IMR-90 (cell line): ENCODE measurements at regions not wholly inside any gene's neighbourhood (a gene's known extent, or its start where the extent isn't known, plus 50 kb on each side); places are given as distances from the start of the nearest gene placed in this dataset.

Source experiments
- CEBPB ChIP-seq: IDR thresholded peaks from 2 replicates; pipeline ENCODE4 v1.6.1; 2012; ENCODE audit warnings: low read depth, low read length, improper control_type of control experiment
- CHD1 ChIP-seq: IDR thresholded peaks from 2 replicates; pipeline ENCODE4 v1.6.1; 2012; ENCODE audit warnings: low read depth, low read length, improper control_type of control experiment
- FOS ChIP-seq: fragments of 150-350 bp; IDR thresholded peaks from 2 replicates; pipeline ENCODE4 v1.6.1; 2016; ENCODE audit warnings: low read depth, low read length
- MAFK ChIP-seq: IDR thresholded peaks from 2 replicates; pipeline ENCODE4 v1.6.1; 2012; ENCODE audit warnings: low read depth, low read length, improper control_type of control experiment
- MAZ ChIP-seq: IDR thresholded peaks from 2 replicates; pipeline ENCODE4 v1.6.1; 2012; ENCODE audit warnings: low read depth, mild to moderate bottlenecking, low read length, improper control_type of control experiment, moderate library complexity, borderline replicate concordance
- MXI1 ChIP-seq: IDR thresholded peaks from 2 replicates; pipeline ENCODE4 v1.6.1; 2012; ENCODE audit warnings: low read depth, mild to moderate bottlenecking, low read length, moderate library complexity, borderline replicate concordance
- NFE2L2 ChIP-seq: fragments of 150-350 bp; IDR thresholded peaks from 2 replicates; pipeline ENCODE4 v1.6.1; 2016; ENCODE audit warnings: low read depth, mild to moderate bottlenecking, low read length
- POLR2A ChIP-seq: IDR thresholded peaks from 2 replicates; pipeline ENCODE4 v1.6.1; 2012; ENCODE audit warnings: mild to moderate bottlenecking, low read depth, low read length
- RAD21 ChIP-seq: IDR thresholded peaks from 2 replicates; pipeline ENCODE4 v1.6.1; 2012; ENCODE audit warnings: low read length, improper control_type of control experiment
- RCOR1 ChIP-seq: IDR thresholded peaks from 2 replicates; pipeline ENCODE4 v1.6.1; 2012; ENCODE audit warnings: mild to moderate bottlenecking, low read length, improper control_type of control experiment; ENCODE audit not compliant: insufficient replicate concordance
- SMC3 ChIP-seq: fragments of 150-350 bp; IDR thresholded peaks from 2 replicates; pipeline ENCODE4 v1.6.1; 2016; ENCODE audit warnings: low read depth, mild to moderate bottlenecking, antibody characterized with exemption, low read length, moderate library complexity
- TF ChIP-seq, protein P1 (sequence below): conservative IDR thresholded peaks from 2 replicates; pipeline ENCODE4 v1.5.1; 2012; ENCODE audit warnings: mild to moderate bottlenecking, low read depth, low read length, improper control_type of control experiment
- TF ChIP-seq, protein P2 (sequence below): fragments of 150-350 bp; IDR thresholded peaks from 2 replicates; pipeline ENCODE4 v1.6.1; 2017; ENCODE audit warnings: mild to moderate bottlenecking, antibody characterized with exemption, low read length, low read depth
- TF ChIP-seq, protein P3 (sequence below): fragments of 150-350 bp; IDR thresholded peaks from 2 replicates; pipeline ENCODE4 v1.6.1; 2016; ENCODE audit warnings: low read depth, mild to moderate bottlenecking, low read length, moderate library complexity, borderline replicate concordance

- TF ChIP-seq POLR2A: no peak
- TF ChIP-seq, protein P1, sequence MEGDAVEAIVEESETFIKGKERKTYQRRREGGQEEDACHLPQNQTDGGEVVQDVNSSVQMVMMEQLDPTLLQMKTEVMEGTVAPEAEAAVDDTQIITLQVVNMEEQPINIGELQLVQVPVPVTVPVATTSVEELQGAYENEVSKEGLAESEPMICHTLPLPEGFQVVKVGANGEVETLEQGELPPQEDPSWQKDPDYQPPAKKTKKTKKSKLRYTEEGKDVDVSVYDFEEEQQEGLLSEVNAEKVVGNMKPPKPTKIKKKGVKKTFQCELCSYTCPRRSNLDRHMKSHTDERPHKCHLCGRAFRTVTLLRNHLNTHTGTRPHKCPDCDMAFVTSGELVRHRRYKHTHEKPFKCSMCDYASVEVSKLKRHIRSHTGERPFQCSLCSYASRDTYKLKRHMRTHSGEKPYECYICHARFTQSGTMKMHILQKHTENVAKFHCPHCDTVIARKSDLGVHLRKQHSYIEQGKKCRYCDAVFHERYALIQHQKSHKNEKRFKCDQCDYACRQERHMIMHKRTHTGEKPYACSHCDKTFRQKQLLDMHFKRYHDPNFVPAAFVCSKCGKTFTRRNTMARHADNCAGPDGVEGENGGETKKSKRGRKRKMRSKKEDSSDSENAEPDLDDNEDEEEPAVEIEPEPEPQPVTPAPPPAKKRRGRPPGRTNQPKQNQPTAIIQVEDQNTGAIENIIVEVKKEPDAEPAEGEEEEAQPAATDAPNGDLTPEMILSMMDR: no peak
- no peak for TF ChIP-seq FOS
- TF ChIP-seq, protein P2, sequence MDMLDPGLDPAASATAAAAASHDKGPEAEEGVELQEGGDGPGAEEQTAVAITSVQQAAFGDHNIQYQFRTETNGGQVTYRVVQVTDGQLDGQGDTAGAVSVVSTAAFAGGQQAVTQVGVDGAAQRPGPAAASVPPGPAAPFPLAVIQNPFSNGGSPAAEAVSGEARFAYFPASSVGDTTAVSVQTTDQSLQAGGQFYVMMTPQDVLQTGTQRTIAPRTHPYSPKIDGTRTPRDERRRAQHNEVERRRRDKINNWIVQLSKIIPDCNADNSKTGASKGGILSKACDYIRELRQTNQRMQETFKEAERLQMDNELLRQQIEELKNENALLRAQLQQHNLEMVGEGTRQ: no peak
- no peak for TF ChIP-seq RAD21
- TF ChIP-seq RCOR1: no peak
- TF ChIP-seq MXI1: no peak
- TF ChIP-seq MAFK: no peak
- no peak for TF ChIP-seq CEBPB
- no peak for TF ChIP-seq SMC3
- TF ChIP-seq CHD1: no peak
- no peak for TF ChIP-seq NFE2L2
- no peak for TF ChIP-seq MAZ
- TF ChIP-seq, protein P3, sequence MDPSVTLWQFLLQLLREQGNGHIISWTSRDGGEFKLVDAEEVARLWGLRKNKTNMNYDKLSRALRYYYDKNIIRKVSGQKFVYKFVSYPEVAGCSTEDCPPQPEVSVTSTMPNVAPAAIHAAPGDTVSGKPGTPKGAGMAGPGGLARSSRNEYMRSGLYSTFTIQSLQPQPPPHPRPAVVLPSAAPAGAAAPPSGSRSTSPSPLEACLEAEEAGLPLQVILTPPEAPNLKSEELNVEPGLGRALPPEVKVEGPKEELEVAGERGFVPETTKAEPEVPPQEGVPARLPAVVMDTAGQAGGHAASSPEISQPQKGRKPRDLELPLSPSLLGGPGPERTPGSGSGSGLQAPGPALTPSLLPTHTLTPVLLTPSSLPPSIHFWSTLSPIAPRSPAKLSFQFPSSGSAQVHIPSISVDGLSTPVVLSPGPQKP: no peak
Measured at GRCh38 chr1:72997041-72997440, 714.7 kb upstream of the NEGR1 start.
